ENCODE measurements at regions not wholly inside any gene's neighbourhood (a gene's known extent, or its start where the extent isn't known, plus 50 kb on each side); places are given as distances from the start of the nearest gene placed in this dataset.

- no peak for DNase-seq
These were observed 83.1 kb upstream of the PHACTR2 start for GRCh38 chr6:143594647-143595046.

DNA sequence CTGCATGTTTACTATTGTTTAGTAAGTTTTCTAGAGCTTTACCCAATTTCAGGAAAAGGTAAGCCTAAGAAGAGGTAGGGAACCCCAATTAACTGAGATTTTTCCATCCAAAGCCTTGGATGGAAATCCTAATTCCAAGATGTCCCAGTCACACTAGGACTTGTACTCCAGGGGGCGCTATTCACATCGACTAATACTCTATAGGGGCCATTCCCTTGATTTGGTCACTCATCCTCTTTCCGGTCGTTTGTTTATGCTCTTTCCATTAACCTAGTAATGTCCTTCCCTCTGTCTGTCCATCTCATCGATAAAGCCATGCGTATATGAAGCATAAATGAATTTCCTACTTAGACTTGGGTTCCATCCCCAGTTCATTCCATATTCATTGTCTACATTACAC, 80.8 kb upstream of the FUCA2 start:
- DNase-seq = no peak

GRCh38 chr6:143591441-143591840, 79.9 kb upstream of the FUCA2 start:
- no peak for DNase-seq

DNA sequence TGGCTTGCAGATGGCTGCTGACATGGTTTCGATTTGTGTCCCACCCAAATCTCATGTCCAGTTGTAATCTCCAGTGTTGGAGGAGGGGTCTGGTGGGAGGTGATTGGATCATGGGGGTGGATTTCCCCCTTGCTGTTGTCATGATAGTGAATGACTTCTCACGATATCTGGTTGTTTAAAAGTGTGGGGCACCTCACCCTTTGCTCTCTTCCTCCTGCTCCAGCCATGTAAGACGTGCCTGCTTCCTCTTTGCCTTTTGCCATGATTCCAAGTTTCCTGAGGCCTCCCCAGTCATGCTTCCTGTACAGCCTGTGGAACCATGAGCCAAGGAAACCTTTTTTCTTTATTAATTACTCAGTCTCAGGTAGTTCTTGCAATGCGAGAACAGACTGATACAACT, 77.6 kb upstream of the FUCA2 start:
- no peak for DNase-seq

DNA sequence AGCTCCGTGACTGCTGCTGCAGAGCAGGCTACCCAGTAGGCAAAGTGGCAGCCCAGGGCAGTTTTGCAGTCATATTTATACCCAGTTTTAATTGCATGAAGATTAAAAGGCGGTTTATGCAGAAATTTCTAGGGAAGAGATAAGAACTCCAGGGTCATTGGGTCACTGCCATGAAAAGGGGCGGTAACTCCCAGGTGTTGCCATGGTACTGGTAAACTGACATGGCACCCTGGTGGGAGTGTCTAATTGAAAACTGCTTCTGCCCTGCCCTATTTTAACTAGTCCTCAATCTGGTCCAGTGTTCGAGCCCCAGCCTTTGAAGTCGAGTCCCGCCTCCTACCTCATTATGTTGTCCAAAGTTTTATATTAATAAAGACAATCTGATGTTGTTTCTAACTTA, 75.0 kb upstream of the FUCA2 start:
- no peak for DNase-seq

GRCh38 chr6:143585716-143586115, 74.2 kb upstream of the FUCA2 start:
- no peak for DNase-seq

GRCh38 chr6:143585241-143585640, 73.7 kb upstream of the FUCA2 start:
- no peak for DNase-seq

GRCh38 chr6:143583542-143584327, 72.2 kb upstream of the FUCA2 start:
- DNase-seq = peak; percentile 71

DNA sequence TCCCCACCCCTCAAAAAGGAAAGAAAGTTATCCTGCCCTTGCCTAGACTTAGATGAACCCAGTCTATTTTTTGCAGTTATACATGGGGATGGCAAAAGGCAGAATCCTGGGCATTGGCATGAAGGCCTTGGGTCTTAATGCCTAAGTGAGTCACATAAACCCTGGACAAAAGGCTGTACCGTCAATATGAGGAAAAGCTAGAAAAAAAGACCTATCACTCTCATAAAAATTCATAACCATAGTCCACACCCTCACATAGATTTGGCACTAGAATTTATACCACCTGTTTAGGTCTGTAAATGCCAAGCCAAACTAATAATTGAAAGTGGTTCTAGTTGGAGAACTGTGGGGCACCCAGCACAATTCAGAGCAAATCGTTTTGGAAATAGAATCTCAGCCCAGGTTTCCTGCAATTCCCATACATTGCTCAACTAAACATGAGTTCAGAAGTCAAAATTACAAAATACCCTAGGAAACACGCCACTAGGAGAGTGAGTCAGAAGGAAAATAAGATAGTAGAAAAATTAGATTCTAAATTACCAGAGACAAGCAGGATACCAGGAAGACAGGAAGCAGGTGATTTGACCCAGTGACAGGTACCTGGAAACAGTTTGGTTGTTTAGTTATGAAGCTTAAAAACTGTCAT, 70.4 kb upstream of the FUCA2 start:
- no peak for DNase-seq

DNA sequence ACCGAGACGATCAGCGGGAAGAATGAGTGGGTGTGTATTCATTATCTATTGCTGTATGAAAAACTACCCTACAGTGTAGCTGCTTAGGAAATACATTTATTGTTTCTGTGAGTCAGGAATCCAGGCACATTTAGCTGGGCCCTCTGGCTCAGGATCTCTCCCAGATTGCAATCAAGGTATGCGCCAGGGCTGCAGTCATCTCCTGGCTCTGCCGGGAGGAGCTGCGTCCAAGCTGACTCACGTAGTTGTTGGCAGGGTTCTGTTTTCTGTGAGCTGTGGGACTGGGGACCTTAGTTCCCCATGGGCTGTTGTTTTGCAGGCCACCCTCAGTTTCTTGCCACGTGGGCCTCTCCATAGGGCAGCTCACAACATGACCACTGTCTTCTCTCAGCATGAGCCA, 68.2 kb upstream of the FUCA2 start:
- peak; percentile 68 for DNase-seq

DNA sequence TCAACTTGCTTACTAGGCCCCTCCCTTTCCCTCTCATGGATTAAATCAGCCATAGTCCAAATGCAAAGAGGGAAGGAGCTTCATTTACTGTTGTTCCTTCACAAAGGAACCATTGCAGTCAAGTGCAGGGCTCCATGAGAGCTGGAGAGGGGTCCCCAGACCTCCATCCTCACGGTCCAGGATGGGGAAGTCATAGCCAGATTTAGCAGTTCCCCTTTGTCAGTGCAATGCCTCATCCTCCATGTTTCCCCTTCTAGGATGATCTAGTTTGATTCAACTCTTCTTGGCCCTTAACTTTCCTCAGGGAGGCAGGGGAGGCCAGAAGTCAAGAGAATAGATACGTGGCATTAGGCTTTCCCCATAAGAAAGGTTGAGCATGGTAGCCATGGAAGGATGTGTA, 66.5 kb upstream of the FUCA2 start:
- DNase-seq = no peak

DNA sequence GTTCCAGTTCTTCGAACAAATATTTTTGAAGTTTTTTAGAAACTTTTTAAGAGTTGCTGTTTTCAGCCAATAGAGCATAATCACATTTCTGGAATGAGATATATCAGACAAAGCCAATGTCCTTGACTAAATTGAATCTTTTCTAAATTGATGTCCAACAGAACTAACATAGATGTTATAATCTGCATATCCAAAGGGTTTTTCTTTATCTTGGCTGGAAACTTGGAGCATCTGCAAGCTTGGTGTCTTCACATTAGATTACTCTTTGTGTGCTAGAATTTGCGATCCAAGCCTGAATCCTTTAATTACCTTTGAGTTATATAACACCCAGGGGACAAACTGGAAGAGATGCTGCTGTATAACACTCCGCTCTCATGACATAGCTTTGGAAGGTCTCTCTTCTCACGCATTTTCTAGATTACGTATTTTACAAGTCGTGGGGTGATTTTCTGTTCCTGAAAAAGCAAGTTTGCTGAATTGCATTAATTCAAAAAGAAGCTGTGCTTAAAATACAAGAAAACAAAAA, 64.4 kb upstream of the FUCA2 start:
- DNase-seq = no peak

- DNase-seq = peak; percentile 73
These were observed 63.9 kb upstream of the FUCA2 start for GRCh38 chr6:143575440-143575839.

GRCh38 chr6:143570147-143570853, 58.8 kb upstream of the FUCA2 start:
- DNase-seq = no peak

DNA sequence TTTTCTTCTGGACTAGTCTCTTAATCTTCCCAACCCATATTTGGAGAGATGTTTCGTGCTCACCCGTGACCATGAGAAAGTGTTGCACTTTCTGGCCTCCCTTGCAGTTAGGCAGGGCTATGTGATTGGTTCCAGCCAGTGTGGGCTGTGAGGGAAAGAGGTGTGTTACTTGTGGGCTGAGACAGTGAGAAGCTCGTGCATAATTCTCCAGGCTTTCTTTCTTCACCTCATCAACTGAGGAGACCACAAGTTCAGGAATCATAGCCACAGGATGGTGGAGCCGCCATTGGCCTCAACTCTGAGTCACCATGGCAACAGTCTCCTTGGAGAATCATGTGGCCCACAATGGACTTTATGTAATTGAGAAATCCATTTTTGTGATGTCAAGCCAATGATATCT, 57.5 kb upstream of the FUCA2 start:
- peak; percentile 51 for DNase-seq

- no peak for DNase-seq
These were observed 53.0 kb upstream of the FUCA2 start for GRCh38 chr6:143564484-143565017.

DNA sequence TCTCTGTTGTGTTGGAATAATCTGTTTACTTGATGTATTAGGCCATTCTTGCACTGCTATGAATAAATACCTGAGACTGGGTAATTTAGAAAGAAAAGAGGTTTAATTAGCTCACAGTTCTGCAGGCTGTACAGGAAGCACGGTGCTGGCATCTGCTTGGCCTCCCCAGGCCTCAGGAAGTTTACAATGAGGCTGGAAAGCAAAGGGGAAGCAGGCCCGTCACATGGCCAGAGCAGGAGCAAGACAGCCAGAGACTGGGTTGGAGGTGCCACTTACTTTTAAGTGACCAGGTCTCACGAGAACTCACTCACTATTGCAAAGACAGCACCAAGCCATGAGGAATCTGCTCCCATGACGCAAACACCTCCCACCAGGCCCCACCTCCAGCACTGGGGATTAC, 50.6 kb upstream of the FUCA2 start:
- no peak for DNase-seq
